WTC11 (cell line): ENCODE measurements at regions not wholly inside any gene's neighbourhood (a gene's known extent, or its start where the extent isn't known, plus 50 kb on each side); places are given as distances from the start of the nearest gene placed in this dataset.

Experiments used
- JUN ChIP-seq: sonication (generic); formaldehyde crosslinking; IDR thresholded peaks from 2 replicates; pipeline ENCODE4 v1.8.0; 2023; ENCODE audit warnings: mild to moderate bottlenecking, missing genetic modification reagents
- MXD4 ChIP-seq: fragments of 250-450 bp; sonication (Bioruptor Pico); IDR thresholded peaks from 2 replicates; pipeline ENCODE4 v1.8.0; 2021; ENCODE audit warnings: mild to moderate bottlenecking, moderate library complexity, borderline replicate concordance

- no peak for TF ChIP-seq MXD4 (CRISPR knock-in tag)
- no peak for TF ChIP-seq JUN (CRISPR knock-in tag)
Measured at GRCh38 chr4:56227301-56227835, 159.9 kb downstream of the AASDH start.
